ENCODE measurements at regions not wholly inside any gene's neighbourhood (a gene's known extent, or its start where the extent isn't known, plus 50 kb on each side); places are given as distances from the start of the nearest gene placed in this dataset.
"Not testable (repeated sequence)": the region's sequence is repeated elsewhere in the genome, so short reads cannot be mapped to it uniquely, and the experiment has no call there.

GRCh38 chr6:92667843-92668242, 751.5 kb downstream of the EPHA7 start:
- in situ Hi-C loops (cut with HindIII; ENCODE audit: low sequenced_read_pairs) = no loop called here

- in situ Hi-C loops (cut with HindIII; ENCODE audit: low sequenced_read_pairs) = no loop called here
These were observed 770.8 kb downstream of the EPHA7 start for GRCh38 chr6:92648364-92649086.

GRCh38 chr6:92647630-92648029, 771.7 kb downstream of the EPHA7 start:
- in situ Hi-C loops (cut with HindIII; ENCODE audit: low sequenced_read_pairs) = no loop called here

- in situ Hi-C loops (cut with HindIII; ENCODE audit: low sequenced_read_pairs) = not testable (repeated sequence)
These were observed 775.1 kb downstream of the EPHA7 start for GRCh38 chr6:92644104-92644791.

- in situ Hi-C loops (cut with HindIII; ENCODE audit: low sequenced_read_pairs) = no loop called here
These were observed 783.7 kb downstream of the EPHA7 start for GRCh38 chr6:92635553-92636153.

- in situ Hi-C loops (cut with HindIII; ENCODE audit: low sequenced_read_pairs) = no loop called here
These were observed 784.8 kb downstream of the EPHA7 start for GRCh38 chr6:92634561-92634960.

- in situ Hi-C loops (cut with HindIII; ENCODE audit: low sequenced_read_pairs) = no loop called here
These were observed 795.9 kb downstream of the EPHA7 start for GRCh38 chr6:92623431-92623830.

- in situ Hi-C loops (cut with HindIII; ENCODE audit: low sequenced_read_pairs) = no loop called here
These were observed 801.6 kb downstream of the EPHA7 start for GRCh38 chr6:92617721-92618120.

GRCh38 chr6:92608751-92609150, 810.6 kb downstream of the EPHA7 start:
- in situ Hi-C loops (cut with HindIII; ENCODE audit: low sequenced_read_pairs) = no loop called here

GRCh38 chr6:92593201-92593600, 826.2 kb downstream of the EPHA7 start:
- in situ Hi-C loops (cut with HindIII; ENCODE audit: low sequenced_read_pairs) = no loop called here

GRCh38 chr6:92589996-92590395, 829.4 kb downstream of the EPHA7 start:
- in situ Hi-C loops (cut with HindIII; ENCODE audit: low sequenced_read_pairs) = no loop called here

- in situ Hi-C loops (cut with HindIII; ENCODE audit: low sequenced_read_pairs) = no loop called here
These were observed 831.2 kb downstream of the EPHA7 start for GRCh38 chr6:92588148-92588547.

- in situ Hi-C loops (cut with HindIII; ENCODE audit: low sequenced_read_pairs) = no loop called here
These were observed 831.8 kb downstream of the EPHA7 start for GRCh38 chr6:92587525-92587924.

- in situ Hi-C loops (cut with HindIII; ENCODE audit: low sequenced_read_pairs) = no loop called here
These were observed 833.0 kb downstream of the EPHA7 start for GRCh38 chr6:92586236-92586977.

- in situ Hi-C loops (cut with HindIII; ENCODE audit: low sequenced_read_pairs) = no loop called here
These were observed 837.1 kb downstream of the EPHA7 start for GRCh38 chr6:92582211-92582610.

- in situ Hi-C loops (cut with HindIII; ENCODE audit: low sequenced_read_pairs) = no loop called here
These were observed 842.2 kb downstream of the EPHA7 start for GRCh38 chr6:92577077-92577719.

- in situ Hi-C loops (cut with HindIII; ENCODE audit: low sequenced_read_pairs) = no loop called here
These were observed 850.8 kb downstream of the EPHA7 start for GRCh38 chr6:92568541-92568940.

- in situ Hi-C loops (cut with HindIII; ENCODE audit: low sequenced_read_pairs) = no loop called here
These were observed 852.7 kb downstream of the EPHA7 start for GRCh38 chr6:92566632-92567031.

GRCh38 chr6:92564376-92564775, 855.0 kb downstream of the EPHA7 start:
- in situ Hi-C loops (cut with HindIII; ENCODE audit: low sequenced_read_pairs) = no loop called here

- in situ Hi-C loops (cut with HindIII; ENCODE audit: low sequenced_read_pairs) = no loop called here
These were observed 859.7 kb downstream of the EPHA7 start for GRCh38 chr6:92559611-92560010.

- in situ Hi-C loops (cut with HindIII; ENCODE audit: low sequenced_read_pairs) = no loop called here
These were observed 860.4 kb downstream of the EPHA7 start for GRCh38 chr6:92559003-92559402.
